A673 (cell line): ENCODE measurements at regions not wholly inside any gene's neighbourhood (a gene's known extent, or its start where the extent isn't known, plus 50 kb on each side); places are given as distances from the start of the nearest gene placed in this dataset.

Experiments used
- EZH2 ChIP-seq: fragments of 200-600 bp; sonication (generic); IDR thresholded peaks from 2 replicates; pipeline ENCODE4 v1.6.1; 2017; ENCODE audit warnings: borderline replicate concordance, low read depth, mild to moderate bottlenecking, mixed read lengths, antibody characterized with exemption, low read length; ENCODE audit not compliant: poor library complexity, severe bottlenecking
- TF ChIP-seq, protein P1 (sequence below): fragments of 300-800, 200-600 bp; sonication (generic); conservative IDR thresholded peaks from 2 replicates; pipeline ENCODE4 v1.5.1; 2017; ENCODE audit warnings: low read depth, mild to moderate bottlenecking, antibody characterized with exemption, low read length, moderate library complexity, mixed read lengths

DNA sequence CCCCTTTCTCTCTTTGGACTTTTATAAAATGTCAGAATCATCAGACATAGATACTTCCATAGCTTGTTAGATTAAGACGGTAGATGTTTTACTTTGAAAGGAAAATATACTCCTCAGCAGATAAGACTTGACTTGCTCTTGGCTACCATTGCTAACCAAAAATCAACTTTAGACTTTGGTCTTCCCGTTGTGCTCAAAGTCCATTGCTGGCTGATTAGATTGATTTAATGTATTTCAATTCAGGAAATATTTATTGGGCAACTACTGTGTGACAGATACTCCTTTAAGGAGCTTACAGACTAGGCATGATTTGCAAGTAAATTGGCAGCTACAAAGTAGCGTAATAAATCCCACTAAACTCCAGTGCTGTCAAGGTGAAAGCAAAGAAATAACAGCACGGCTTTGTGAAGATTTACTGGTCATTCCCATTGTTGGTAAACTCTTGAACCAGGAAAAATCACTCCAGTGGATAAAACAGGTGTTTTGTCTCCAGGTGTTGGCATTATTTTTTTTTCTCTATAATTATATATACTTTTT is 95.7 kb upstream of the ARMC3 start:
- TF ChIP-seq, protein P1, sequence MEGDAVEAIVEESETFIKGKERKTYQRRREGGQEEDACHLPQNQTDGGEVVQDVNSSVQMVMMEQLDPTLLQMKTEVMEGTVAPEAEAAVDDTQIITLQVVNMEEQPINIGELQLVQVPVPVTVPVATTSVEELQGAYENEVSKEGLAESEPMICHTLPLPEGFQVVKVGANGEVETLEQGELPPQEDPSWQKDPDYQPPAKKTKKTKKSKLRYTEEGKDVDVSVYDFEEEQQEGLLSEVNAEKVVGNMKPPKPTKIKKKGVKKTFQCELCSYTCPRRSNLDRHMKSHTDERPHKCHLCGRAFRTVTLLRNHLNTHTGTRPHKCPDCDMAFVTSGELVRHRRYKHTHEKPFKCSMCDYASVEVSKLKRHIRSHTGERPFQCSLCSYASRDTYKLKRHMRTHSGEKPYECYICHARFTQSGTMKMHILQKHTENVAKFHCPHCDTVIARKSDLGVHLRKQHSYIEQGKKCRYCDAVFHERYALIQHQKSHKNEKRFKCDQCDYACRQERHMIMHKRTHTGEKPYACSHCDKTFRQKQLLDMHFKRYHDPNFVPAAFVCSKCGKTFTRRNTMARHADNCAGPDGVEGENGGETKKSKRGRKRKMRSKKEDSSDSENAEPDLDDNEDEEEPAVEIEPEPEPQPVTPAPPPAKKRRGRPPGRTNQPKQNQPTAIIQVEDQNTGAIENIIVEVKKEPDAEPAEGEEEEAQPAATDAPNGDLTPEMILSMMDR: no peak
- no peak for TF ChIP-seq EZH2
